ENCODE measurements at regions not wholly inside any gene's neighbourhood (a gene's known extent, or its start where the extent isn't known, plus 50 kb on each side); places are given as distances from the start of the nearest gene placed in this dataset.

DNA sequence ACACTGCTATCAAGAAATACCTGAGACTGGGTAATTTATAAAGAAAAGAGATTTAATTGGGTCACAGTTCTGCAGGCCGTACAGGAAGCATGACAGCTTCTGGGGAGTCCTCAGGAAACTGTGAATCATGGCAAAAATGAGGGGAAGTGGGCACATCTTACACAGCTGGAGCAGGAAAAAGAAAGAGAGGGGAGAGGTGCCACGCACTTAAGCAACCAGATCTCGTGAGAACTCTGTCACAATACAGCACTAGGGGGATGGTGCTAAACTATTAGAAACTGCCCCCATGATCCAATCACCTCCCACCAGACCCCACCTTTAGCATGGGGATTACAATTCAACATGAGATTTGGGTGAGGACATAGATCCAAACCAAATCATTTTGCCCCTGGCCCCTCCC lies 105.5 kb upstream of the CPLX2 start:
- POLR2A ChIA-PET: no interaction called here
- DNase-seq: no peak
- no peaks in the 10 kb centered on the region for H3K4me1 Mint-ChIP-seq
- no peak overlapping the region for H3K27ac Mint-ChIP-seq
- peaks cover 12% of the 10 kb centered on the region for H3K9me3 Mint-ChIP-seq
- no peaks in the 10 kb centered on the region for H3K36me3 Mint-ChIP-seq (ENCODE audit: low read depth)
- TF ChIP-seq, protein P1, sequence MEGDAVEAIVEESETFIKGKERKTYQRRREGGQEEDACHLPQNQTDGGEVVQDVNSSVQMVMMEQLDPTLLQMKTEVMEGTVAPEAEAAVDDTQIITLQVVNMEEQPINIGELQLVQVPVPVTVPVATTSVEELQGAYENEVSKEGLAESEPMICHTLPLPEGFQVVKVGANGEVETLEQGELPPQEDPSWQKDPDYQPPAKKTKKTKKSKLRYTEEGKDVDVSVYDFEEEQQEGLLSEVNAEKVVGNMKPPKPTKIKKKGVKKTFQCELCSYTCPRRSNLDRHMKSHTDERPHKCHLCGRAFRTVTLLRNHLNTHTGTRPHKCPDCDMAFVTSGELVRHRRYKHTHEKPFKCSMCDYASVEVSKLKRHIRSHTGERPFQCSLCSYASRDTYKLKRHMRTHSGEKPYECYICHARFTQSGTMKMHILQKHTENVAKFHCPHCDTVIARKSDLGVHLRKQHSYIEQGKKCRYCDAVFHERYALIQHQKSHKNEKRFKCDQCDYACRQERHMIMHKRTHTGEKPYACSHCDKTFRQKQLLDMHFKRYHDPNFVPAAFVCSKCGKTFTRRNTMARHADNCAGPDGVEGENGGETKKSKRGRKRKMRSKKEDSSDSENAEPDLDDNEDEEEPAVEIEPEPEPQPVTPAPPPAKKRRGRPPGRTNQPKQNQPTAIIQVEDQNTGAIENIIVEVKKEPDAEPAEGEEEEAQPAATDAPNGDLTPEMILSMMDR (IDR thresholded peaks at IDR 0.05): no peak
- H3K4me3 Mint-ChIP-seq: no peak overlapping the region
- H3K27me3 Mint-ChIP-seq: peaks cover 8% of the 10 kb centered on the region
- no peak for ATAC-seq (ENCODE audit: low read depth)
- CTCF ChIA-PET: no interaction called here
- intact Hi-C loops (cut with micrococcal nuclease): no loop called here

DNA sequence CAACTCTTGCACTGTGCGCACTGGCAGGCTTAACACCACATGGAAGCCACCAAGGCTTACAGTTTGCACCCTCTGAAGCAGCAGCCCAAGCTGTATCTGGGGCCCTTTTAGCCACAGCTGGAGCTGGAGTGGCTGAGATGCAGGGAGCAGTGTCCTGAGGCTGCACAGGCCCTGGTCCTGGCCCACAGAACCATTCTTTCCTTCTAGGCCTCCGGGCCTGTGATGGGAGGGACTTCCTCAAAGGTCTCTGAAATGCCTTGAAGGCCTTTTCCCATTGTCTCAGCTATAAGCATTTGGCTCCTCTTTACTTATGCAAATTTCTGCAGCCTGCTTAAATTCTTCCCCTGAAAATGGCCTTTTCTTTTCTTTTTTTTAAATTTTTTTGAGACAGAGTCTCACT lies 104.4 kb upstream of the CPLX2 start:
- H3K36me3 Mint-ChIP-seq (ENCODE audit: low read depth): no peaks in the 10 kb centered on the region
- intact Hi-C loops (cut with micrococcal nuclease): no loop called here
- H3K9me3 Mint-ChIP-seq: peaks cover 12% of the 10 kb centered on the region
- DNase-seq: no peak
- peaks cover 12% of the 10 kb centered on the region for H3K27me3 Mint-ChIP-seq
- TF ChIP-seq, protein P1 (IDR thresholded peaks at IDR 0.05): no peak
- no peak overlapping the region for H3K4me3 Mint-ChIP-seq
- CTCF ChIA-PET: no interaction called here
- H3K4me1 Mint-ChIP-seq: no peaks in the 10 kb centered on the region
- H3K27ac Mint-ChIP-seq: no peak overlapping the region
- no peak for ATAC-seq (ENCODE audit: low read depth)
- POLR2A ChIA-PET: no interaction called here

DNA sequence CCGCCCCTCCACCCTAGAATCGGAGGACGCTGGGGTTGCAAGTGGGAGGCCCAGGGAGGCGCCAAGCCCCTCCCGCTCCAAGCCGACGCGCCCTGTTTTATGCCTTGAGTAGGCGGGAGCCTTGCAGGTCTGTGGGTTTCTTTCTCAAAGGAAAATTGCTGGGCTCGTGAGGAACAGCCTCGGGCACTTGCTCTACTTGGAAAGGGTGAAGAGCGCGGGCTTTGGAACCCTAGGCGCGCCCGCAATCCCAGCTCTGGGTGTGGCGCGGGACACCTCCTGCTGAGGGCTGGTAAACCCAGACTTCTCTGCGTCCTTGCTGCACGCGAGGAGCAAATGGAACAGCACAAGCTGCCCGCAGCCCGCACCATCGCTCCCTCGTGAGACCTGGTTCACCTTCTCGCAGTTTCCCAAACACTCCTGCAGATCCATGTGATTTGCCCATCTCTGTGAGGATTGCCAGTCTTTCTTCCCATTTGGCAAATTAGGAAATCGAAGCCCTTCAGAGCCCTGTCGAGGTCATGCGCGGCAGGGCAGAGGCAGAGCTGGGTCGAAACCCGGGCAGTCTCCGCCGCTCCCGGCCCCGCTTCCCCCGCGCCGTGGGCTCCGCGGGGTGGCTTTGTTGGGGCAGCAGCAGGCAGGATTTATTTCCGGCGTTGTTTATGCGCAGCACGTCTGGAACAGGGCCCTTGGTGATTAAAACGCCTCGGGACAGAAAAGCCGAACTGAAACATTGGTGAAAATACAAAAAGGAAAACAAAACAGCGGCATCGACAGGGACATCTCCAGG lies 98.4 kb upstream of the CPLX2 start:
- intact Hi-C loops (cut with micrococcal nuclease): no loop called here
- Mint-ChIP-seq H3K4me1 (no peaks in the 10 kb centered on the region), H3K27ac (no peak overlapping the region), H3K4me3 (no peak overlapping the region), H3K9me3 (peaks cover 2% of the 10 kb centered on the region), H3K27me3 (peaks cover 26% of the 10 kb centered on the region), H3K36me3 (ENCODE audit: low read depth) (no peaks in the 10 kb centered on the region)
- POLR2A ChIA-PET: no interaction called here
- CTCF ChIA-PET: no interaction called here
- TF ChIP-seq, protein P1 (IDR thresholded peaks at IDR 0.05): no peak
- ATAC-seq (ENCODE audit: low read depth): no peak
- no peak for DNase-seq

DNA sequence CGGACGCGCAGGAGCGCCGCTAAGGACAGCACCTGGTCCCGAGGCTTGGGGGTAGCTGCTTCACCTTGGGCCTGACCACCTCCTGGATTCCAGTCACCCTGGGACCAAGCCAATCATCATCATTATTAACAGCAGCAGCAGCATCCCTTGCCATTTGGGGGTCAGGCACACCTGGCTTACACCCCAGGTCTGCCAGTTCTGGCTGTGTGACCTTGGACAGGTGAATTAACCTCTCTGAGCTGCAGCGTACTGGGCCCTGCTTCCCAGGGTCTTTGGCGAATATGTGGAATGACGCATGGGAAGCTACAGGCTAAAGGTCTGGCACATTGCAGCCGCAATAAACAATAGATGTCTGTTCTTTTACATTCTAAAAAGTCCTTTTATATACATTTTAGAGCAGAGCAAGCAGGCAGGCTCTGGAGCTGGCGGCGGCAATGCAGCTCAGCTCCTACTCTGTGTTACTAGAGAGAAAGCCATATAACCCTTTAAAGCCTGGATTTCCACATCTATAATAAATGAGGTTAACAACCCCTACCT lies 97.8 kb upstream of the CPLX2 start:
- H3K36me3 Mint-ChIP-seq (ENCODE audit: low read depth): no peaks in the 10 kb centered on the region
- no peaks in the 10 kb centered on the region for H3K9me3 Mint-ChIP-seq
- H3K27ac Mint-ChIP-seq: no peak overlapping the region
- no peak for DNase-seq
- TF ChIP-seq, protein P1 (IDR thresholded peaks at IDR 0.05): no peak
- POLR2A ChIA-PET: no interaction called here
- no peaks in the 10 kb centered on the region for H3K4me1 Mint-ChIP-seq
- ATAC-seq (ENCODE audit: low read depth): no peak
- peaks cover 26% of the 10 kb centered on the region for H3K27me3 Mint-ChIP-seq
- no peak overlapping the region for H3K4me3 Mint-ChIP-seq
- intact Hi-C loops (cut with micrococcal nuclease): no loop called here
- CTCF ChIA-PET: no interaction called here

DNA sequence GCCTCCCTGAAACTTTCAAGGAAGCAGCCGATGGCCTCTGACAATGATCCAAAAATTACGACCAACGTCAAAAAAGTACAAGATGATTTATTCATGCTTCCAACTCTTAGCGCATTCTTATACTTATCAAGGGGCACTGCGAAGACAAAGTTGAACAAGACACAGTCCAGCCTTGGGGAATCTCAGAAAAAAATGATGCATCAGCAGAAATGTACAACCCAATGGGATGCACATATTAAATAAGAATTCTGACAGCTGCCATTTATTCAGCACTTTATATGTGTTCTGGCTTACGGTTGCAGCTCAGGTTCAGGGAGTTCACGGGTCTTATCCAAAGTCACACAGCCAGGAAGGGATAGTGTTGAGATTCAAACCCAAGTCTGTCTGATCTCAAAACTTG lies 96.0 kb upstream of the CPLX2 start:
- H3K4me1 Mint-ChIP-seq: no peaks in the 10 kb centered on the region
- no peaks in the 10 kb centered on the region for H3K9me3 Mint-ChIP-seq
- TF ChIP-seq, protein P1 (IDR thresholded peaks at IDR 0.05): no peak
- intact Hi-C loops (cut with micrococcal nuclease): no loop called here
- ATAC-seq (ENCODE audit: low read depth) (no peak), DNase-seq (no peak)
- no peak overlapping the region for H3K4me3 Mint-ChIP-seq
- no peak overlapping the region for H3K27ac Mint-ChIP-seq
- POLR2A ChIA-PET: no interaction called here
- H3K36me3 Mint-ChIP-seq (ENCODE audit: low read depth): no peaks in the 10 kb centered on the region
- CTCF ChIA-PET: no interaction called here
- H3K27me3 Mint-ChIP-seq: peaks cover 24% of the 10 kb centered on the region

Data from activated B cell treated with CpG ODN at 0.5 μM for 24 hours (primary cell).